Coronary artery (tissue), 2 donors: ENCODE measurements at regions not wholly inside any gene's neighbourhood (a gene's known extent, or its start where the extent isn't known, plus 50 kb on each side); places are given as distances from the start of the nearest gene placed in this dataset.

Source experiments
- DNase-seq: peaks from one replicate; pipeline ENCODE4 v3.0.0-alpha.2; 2017; ENCODE audit warnings: low spot score
- H3K27ac ChIP-seq, 2 donors: fragments of 200-600 bp; sonication (generic); one replicate each; pipeline ENCODE4 v1.5.1; 2016 to 2019
- H3K4me3 ChIP-seq: fragments of 200-600 bp; sonication (generic); 2 replicates; pipeline ENCODE4 v1.5.1; 2016; ENCODE audit warnings: mild to moderate bottlenecking, moderate library complexity
- CTCF ChIP-seq: fragments of 200-600 bp; sonication (generic); IDR thresholded peaks from one replicate; pipeline ENCODE4 v1.5.1; 2019; ENCODE audit warnings: antibody characterized with exemption

- no peak for TF ChIP-seq CTCF
- Histone ChIP-seq H3K27ac (no peak overlapping the region), H3K4me3 (no peak overlapping the region)
- no peak for DNase-seq
Observed at GRCh38 chr16:66069587-66069986, 296.9 kb upstream of the CDH5 start.

GRCh38 chr16:66066404-66066803 lies 300.1 kb upstream of the CDH5 start:
- Histone ChIP-seq H3K27ac (no peak overlapping the region), H3K4me3 (no peak overlapping the region)
- DNase-seq: no peak
- TF ChIP-seq CTCF: no peak

GRCh38 chr16:66065925-66066324 lies 300.6 kb upstream of the CDH5 start:
- H3K27ac ChIP-seq: no peak overlapping the region
- H3K4me3 ChIP-seq: no peak overlapping the region
- no peak for DNase-seq
- TF ChIP-seq CTCF: no peak

GRCh38 chr16:66064801-66065530 lies 301.5 kb upstream of the CDH5 start:
- Histone ChIP-seq H3K27ac (no peak overlapping the region), H3K4me3 (no peak overlapping the region)
- DNase-seq: no peak
- no peak for TF ChIP-seq CTCF

- DNase-seq: no peak
- no peak for TF ChIP-seq CTCF
- no peak overlapping the region for H3K27ac ChIP-seq
- no peak overlapping the region for H3K4me3 ChIP-seq
Observed at GRCh38 chr16:66058832-66059231, 307.7 kb upstream of the CDH5 start.

GRCh38 chr16:66058172-66058691 lies 308.3 kb upstream of the CDH5 start:
- TF ChIP-seq CTCF: no peak
- H3K4me3 ChIP-seq: no peak overlapping the region
- DNase-seq: no peak
- H3K27ac ChIP-seq: no peak overlapping the region

GRCh38 chr16:66057057-66057456 lies 309.4 kb upstream of the CDH5 start:
- no peak for DNase-seq
- Histone ChIP-seq H3K4me3 (no peak overlapping the region), H3K27ac (peak overlapping the region in 1 of 2 donors; percentile 13)
- no peak for TF ChIP-seq CTCF
